HEK293T (cell line): ENCODE measurements at regions not wholly inside any gene's neighbourhood (a gene's known extent, or its start where the extent isn't known, plus 50 kb on each side); places are given as distances from the start of the nearest gene placed in this dataset.

Experiments
- ELF4 ChIP-seq: fragments of 450-650 bp; IDR thresholded peaks from 2 replicates; pipeline ENCODE4 v1.6.1; 2017; ENCODE audit warnings: antibody characterized with exemption
- FOXK2 ChIP-seq: fragments of 450-650 bp; IDR thresholded peaks from 2 replicates; pipeline ENCODE4 v1.6.1; 2016; ENCODE audit warnings: mild to moderate bottlenecking
- HDGF ChIP-seq: fragments of 450-650 bp; IDR thresholded peaks from 2 replicates; pipeline ENCODE4 v1.6.1; 2017; ENCODE audit warnings: antibody characterized with exemption, borderline replicate concordance
- NFRKB ChIP-seq: fragments of 450-650 bp; IDR thresholded peaks from 2 replicates; pipeline ENCODE4 v1.6.1; 2016; ENCODE audit warnings: mild to moderate bottlenecking, moderate library complexity
- SP1 ChIP-seq: fragments of 450-650 bp; IDR thresholded peaks from 2 replicates; pipeline ENCODE4 v1.6.1; 2017
- ZNF384 ChIP-seq: fragments of 450-650 bp; IDR thresholded peaks from 2 replicates; pipeline ENCODE4 v1.6.1; 2016

GRCh38 chr2:128601298-128602037 is 282.8 kb upstream of the HS6ST1 start:
- TF ChIP-seq SP1 (no peak), HDGF (no peak), ELF4 (no peak), ZNF384 (no peak), NFRKB (no peak), FOXK2 (no peak)
